DOHH2 (cell line): ENCODE measurements at regions not wholly inside any gene's neighbourhood (a gene's known extent, or its start where the extent isn't known, plus 50 kb on each side); places are given as distances from the start of the nearest gene placed in this dataset.

Source experiments
- H3F3A ChIP-seq: fragments of 200-600 bp; sonication (generic), shearing (Covaris generic); 2 replicates; pipeline ENCODE4 v1.6.0; 2016; ENCODE audit warnings: antibody characterized with exemption, mild to moderate bottlenecking; ENCODE audit not compliant: control insufficient read depth, insufficient read depth
- H3K27ac ChIP-seq: fragments of 200-600 bp; sonication (generic); 2 replicates; pipeline ENCODE4 v1.5.1; 2014; ENCODE audit warnings: low read depth, mild to moderate bottlenecking, low read length, moderate library complexity
- H3K27me3 ChIP-seq: fragments of 200-600 bp; sonication (generic); 2 replicates; pipeline ENCODE4 v1.6.1; 2014; ENCODE audit warnings: mild to moderate bottlenecking, low read length, mixed read lengths; ENCODE audit not compliant: control insufficient read depth
- H3K36me3 ChIP-seq: fragments of 200-600 bp; sonication (generic); 2 replicates; pipeline ENCODE4 v1.6.1; 2014; ENCODE audit warnings: mild to moderate bottlenecking, low read length, moderate library complexity, mixed read lengths; ENCODE audit not compliant: control insufficient read depth
- H3K4me1 ChIP-seq: fragments of 200-600 bp; sonication (generic); 2 replicates; pipeline ENCODE4 v1.6.1; 2014; ENCODE audit warnings: mild to moderate bottlenecking, low read length, mixed read lengths; ENCODE audit not compliant: control insufficient read depth
- H3K4me2 ChIP-seq: fragments of 200-600 bp; sonication (generic); 2 replicates; pipeline ENCODE4 v1.6.0; 2014; ENCODE audit warnings: mild to moderate bottlenecking, low read length, moderate library complexity
- H3K4me3 ChIP-seq: fragments of 200-600 bp; sonication (generic); 2 replicates; pipeline ENCODE4 v1.5.1; 2014; ENCODE audit warnings: mild to moderate bottlenecking, low read length, mixed read lengths
- H3K79me2 ChIP-seq: fragments of 200-600 bp; sonication (generic); 2 replicates; pipeline ENCODE4 v1.6.1; 2014; ENCODE audit warnings: mild to moderate bottlenecking, low read length, mixed read lengths; ENCODE audit not compliant: control insufficient read depth
- H3K9me2 ChIP-seq: fragments of 200-600 bp; sonication (generic); replicated peaks from 2 replicates; pipeline ENCODE4 v1.6.1; 2014; ENCODE audit warnings: mild to moderate bottlenecking, low read length, mixed read lengths; ENCODE audit not compliant: control insufficient read depth
- H3K9me3 ChIP-seq: fragments of 200-600 bp; sonication (generic); 2 replicates; pipeline ENCODE4 v1.6.1; 2014; ENCODE audit warnings: antibody characterized with exemption, low read length, mixed read lengths; ENCODE audit not compliant: control insufficient read depth, insufficient read depth
- H4K20me1 ChIP-seq: fragments of 200-600 bp; sonication (generic); 2 replicates; pipeline ENCODE4 v1.6.0; 2014; ENCODE audit warnings: low read depth, mild to moderate bottlenecking, antibody characterized with exemption, low read length, moderate library complexity; ENCODE audit not compliant: control insufficient read depth, insufficient read depth
- CTCF ChIP-seq: fragments of 200-600 bp; sonication (generic); IDR thresholded peaks from one replicate; pipeline ENCODE4 v1.5.1; 2014; ENCODE audit warnings: antibody characterized with exemption, mild to moderate bottlenecking, low read depth, low read length; ENCODE audit not compliant: poor library complexity, severe bottlenecking
- EZH2phosphoT487 ChIP-seq: fragments of 200-600 bp; sonication (generic); IDR thresholded peaks from 2 replicates; pipeline ENCODE4 v1.6.1; 2017; ENCODE audit warnings: borderline replicate concordance, mild to moderate bottlenecking, antibody characterized with exemption, low read length, moderate library complexity, mixed read lengths

GRCh38 chr10:123562811-123563580 is 103.2 kb upstream of the GPR26 start:
- Histone ChIP-seq H3K36me3 (no peaks in the 10 kb centered on the region), H3K27ac (no peak overlapping the region), H3K9me3 (no peaks in the 10 kb centered on the region), H4K20me1 (no peaks in the 10 kb centered on the region), H3K4me1 (peaks cover 10% of the 10 kb centered on the region), H3K79me2 (no peaks in the 10 kb centered on the region), H3K9me2 (no peaks in the 10 kb centered on the region), H3K4me2 (no peak overlapping the region), H3K27me3 (no peaks in the 10 kb centered on the region), H3F3A (no peaks in the 10 kb centered on the region), H3K4me3 (no peak overlapping the region)
- no peak for TF ChIP-seq EZH2phosphoT487
- TF ChIP-seq CTCF, result no peak

- Histone ChIP-seq H3K27me3 (no peaks in the 10 kb centered on the region), H3K79me2 (no peaks in the 10 kb centered on the region), H3F3A (no peaks in the 10 kb centered on the region), H3K9me2 (no peaks in the 10 kb centered on the region), H3K27ac (no peak overlapping the region), H3K4me3 (no peak overlapping the region), H3K36me3 (no peaks in the 10 kb centered on the region), H4K20me1 (no peaks in the 10 kb centered on the region), H3K9me3 (no peaks in the 10 kb centered on the region), H3K4me1 (peaks cover 8% of the 10 kb centered on the region; the same call in 1 of the 2 replicates), H3K4me2 (no peak overlapping the region)
- TF ChIP-seq EZH2phosphoT487 (no peak), CTCF (no peak)
Observed at GRCh38 chr10:123563581-123563855, 102.6 kb upstream of the GPR26 start.

- Histone ChIP-seq H3F3A (no peaks in the 10 kb centered on the region), H3K9me3 (no peaks in the 10 kb centered on the region), H4K20me1 (no peaks in the 10 kb centered on the region), H3K4me2 (no peak overlapping the region), H3K79me2 (no peaks in the 10 kb centered on the region), H3K36me3 (no peaks in the 10 kb centered on the region), H3K27ac (no peak overlapping the region), H3K4me3 (no peak overlapping the region), H3K9me2 (no peaks in the 10 kb centered on the region), H3K27me3 (no peaks in the 10 kb centered on the region), H3K4me1 (peaks cover 3% of the 10 kb centered on the region; the same call in 1 of the 2 replicates)
- TF ChIP-seq CTCF (no peak), EZH2phosphoT487 (no peak)
Observed at GRCh38 chr10:123563994-123564393, 102.2 kb upstream of the GPR26 start.
